ENCODE measurements at regions not wholly inside any gene's neighbourhood (a gene's known extent, or its start where the extent isn't known, plus 50 kb on each side); places are given as distances from the start of the nearest gene placed in this dataset.

DNA sequence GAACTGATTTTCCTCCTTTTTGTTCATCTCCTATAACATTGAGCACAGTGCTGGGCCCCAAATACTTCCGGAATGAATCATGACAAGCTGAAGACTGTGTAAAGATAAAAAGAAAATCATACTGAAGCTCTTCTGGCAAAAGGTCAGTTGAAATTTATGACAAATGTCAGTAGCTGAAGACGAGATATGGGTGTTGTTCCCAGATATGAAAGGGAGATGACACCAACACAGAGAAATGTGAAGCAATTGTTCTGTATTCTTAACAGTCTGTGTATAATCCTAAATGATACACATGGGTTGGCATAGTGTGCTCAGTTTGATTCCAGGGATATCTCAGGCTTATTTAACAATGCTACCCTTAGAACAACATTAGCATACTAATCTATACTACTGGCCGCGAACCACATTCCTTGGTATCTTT is 170.5 kb upstream of the PITX2 start:
- Histone ChIP-seq H3K4me3 (IDR thresholded peaks at IDR 0.05; ENCODE audit: insufficient read depth, low read depth, low read length) (no peak overlapping the region), H3K36me3 (ENCODE audit: insufficient read depth) (no peaks in the 10 kb centered on the region), H2AFZ (ENCODE audit: low read depth) (peak overlapping the region; percentile 39; the same call in 1 of the 2 replicates), H4K20me1 (ENCODE audit: insufficient read depth) (no peaks in the 10 kb centered on the region), H3K27me3 (ENCODE audit: insufficient read depth, low read depth) (no peaks in the 10 kb centered on the region), H3K4me1 (ENCODE audit: low read depth, poor library complexity, severe bottlenecking) (peaks cover 32% of the 10 kb centered on the region), H3K27ac (peak overlapping the region; percentile 36), H3K4me2 (peak overlapping the region; percentile 45), H3K9ac (no peak overlapping the region), H3K79me2 (ENCODE audit: insufficient read depth, low read depth) (no peaks in the 10 kb centered on the region)
- TF ChIP-seq, protein P1, sequence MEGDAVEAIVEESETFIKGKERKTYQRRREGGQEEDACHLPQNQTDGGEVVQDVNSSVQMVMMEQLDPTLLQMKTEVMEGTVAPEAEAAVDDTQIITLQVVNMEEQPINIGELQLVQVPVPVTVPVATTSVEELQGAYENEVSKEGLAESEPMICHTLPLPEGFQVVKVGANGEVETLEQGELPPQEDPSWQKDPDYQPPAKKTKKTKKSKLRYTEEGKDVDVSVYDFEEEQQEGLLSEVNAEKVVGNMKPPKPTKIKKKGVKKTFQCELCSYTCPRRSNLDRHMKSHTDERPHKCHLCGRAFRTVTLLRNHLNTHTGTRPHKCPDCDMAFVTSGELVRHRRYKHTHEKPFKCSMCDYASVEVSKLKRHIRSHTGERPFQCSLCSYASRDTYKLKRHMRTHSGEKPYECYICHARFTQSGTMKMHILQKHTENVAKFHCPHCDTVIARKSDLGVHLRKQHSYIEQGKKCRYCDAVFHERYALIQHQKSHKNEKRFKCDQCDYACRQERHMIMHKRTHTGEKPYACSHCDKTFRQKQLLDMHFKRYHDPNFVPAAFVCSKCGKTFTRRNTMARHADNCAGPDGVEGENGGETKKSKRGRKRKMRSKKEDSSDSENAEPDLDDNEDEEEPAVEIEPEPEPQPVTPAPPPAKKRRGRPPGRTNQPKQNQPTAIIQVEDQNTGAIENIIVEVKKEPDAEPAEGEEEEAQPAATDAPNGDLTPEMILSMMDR (conservative IDR thresholded peaks at IDR 0.05; ENCODE audit: low read depth, low read length), result no peak

DNA sequence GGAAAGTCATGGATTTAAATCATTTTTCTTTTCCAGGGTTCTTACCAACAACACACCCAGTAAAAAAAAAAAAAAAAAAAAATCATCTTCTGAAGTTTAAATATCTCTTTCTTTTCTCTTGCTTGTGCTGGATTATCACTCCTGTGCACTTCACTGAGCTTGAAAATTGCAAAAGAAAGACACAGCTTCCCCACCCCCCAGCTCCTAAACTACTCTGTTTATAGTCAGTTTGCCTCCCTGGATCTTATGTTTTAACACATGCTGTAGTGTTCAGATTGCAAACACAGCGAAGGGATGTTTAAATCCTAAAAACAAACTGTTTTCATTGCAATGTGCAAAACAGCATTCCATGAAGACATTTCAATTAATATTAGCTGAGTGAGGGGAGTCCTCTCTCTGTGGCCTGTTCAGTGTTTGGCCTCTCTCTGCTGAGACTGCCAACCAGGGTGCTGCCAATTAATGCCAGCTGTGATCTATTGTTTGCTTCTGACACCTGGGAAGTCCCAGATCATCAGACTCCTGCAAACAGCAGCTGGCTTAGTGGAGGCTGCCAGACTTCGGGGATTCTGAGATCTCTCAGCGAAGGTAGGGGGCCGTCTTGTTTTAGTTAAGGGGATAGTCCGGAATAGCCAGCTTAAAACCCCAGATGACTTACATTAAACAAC is 171.1 kb upstream of the PITX2 start:
- no peaks in the 10 kb centered on the region for H3K36me3 ChIP-seq (ENCODE audit: insufficient read depth)
- H2AFZ ChIP-seq (ENCODE audit: low read depth), result peak overlapping the region; percentile 39; the same call in 1 of the 2 replicates
- H3K9ac ChIP-seq, result peak overlapping the region; percentile 3; the same call in 1 of the 2 replicates
- H3K79me2 ChIP-seq (ENCODE audit: insufficient read depth, low read depth), result no peaks in the 10 kb centered on the region
- TF ChIP-seq, protein P1 (conservative IDR thresholded peaks at IDR 0.05; ENCODE audit: low read depth, low read length), result no peak
- no peaks in the 10 kb centered on the region for H4K20me1 ChIP-seq (ENCODE audit: insufficient read depth)
- peak overlapping the region; percentile 45 for H3K4me2 ChIP-seq
- H3K27me3 ChIP-seq (ENCODE audit: insufficient read depth, low read depth), result no peaks in the 10 kb centered on the region
- peaks cover 32% of the 10 kb centered on the region for H3K4me1 ChIP-seq (ENCODE audit: low read depth, poor library complexity, severe bottlenecking)
- peak overlapping the region; percentile 36 for H3K27ac ChIP-seq
- H3K4me3 ChIP-seq (IDR thresholded peaks at IDR 0.05; ENCODE audit: insufficient read depth, low read depth, low read length), result no peak overlapping the region

DNA sequence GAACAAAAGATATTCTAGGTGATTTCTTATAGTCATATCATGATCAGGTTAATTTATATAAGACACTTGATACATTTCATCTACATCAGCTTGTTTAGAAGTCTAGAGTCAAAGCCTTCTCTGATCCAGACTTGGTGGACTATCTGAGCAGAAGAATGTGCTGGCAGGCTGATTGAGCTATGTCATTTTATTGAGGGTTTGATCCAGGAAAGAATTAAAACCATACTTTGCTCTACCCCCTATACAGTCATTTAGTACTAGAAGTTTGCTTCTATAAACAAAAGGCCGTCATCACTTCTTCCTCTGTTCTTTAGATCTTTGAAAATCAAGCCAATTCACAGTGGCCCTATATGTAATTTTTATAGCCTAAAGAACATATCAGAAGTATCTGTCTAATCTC is 173.1 kb upstream of the PITX2 start:
- no peak overlapping the region for H3K4me2 ChIP-seq
- H2AFZ ChIP-seq (ENCODE audit: low read depth), result no peak overlapping the region
- H3K4me1 ChIP-seq (ENCODE audit: low read depth, poor library complexity, severe bottlenecking), result peaks cover 32% of the 10 kb centered on the region
- H4K20me1 ChIP-seq (ENCODE audit: insufficient read depth), result no peaks in the 10 kb centered on the region
- H3K27ac ChIP-seq, result no peak overlapping the region
- no peaks in the 10 kb centered on the region for H3K36me3 ChIP-seq (ENCODE audit: insufficient read depth)
- TF ChIP-seq, protein P1 (conservative IDR thresholded peaks at IDR 0.05; ENCODE audit: low read depth, low read length), result no peak
- no peaks in the 10 kb centered on the region for H3K79me2 ChIP-seq (ENCODE audit: insufficient read depth, low read depth)
- H3K9ac ChIP-seq, result no peak overlapping the region
- H3K27me3 ChIP-seq (ENCODE audit: insufficient read depth, low read depth), result no peaks in the 10 kb centered on the region
- H3K4me3 ChIP-seq (IDR thresholded peaks at IDR 0.05; ENCODE audit: insufficient read depth, low read depth, low read length), result no peak overlapping the region

DNA sequence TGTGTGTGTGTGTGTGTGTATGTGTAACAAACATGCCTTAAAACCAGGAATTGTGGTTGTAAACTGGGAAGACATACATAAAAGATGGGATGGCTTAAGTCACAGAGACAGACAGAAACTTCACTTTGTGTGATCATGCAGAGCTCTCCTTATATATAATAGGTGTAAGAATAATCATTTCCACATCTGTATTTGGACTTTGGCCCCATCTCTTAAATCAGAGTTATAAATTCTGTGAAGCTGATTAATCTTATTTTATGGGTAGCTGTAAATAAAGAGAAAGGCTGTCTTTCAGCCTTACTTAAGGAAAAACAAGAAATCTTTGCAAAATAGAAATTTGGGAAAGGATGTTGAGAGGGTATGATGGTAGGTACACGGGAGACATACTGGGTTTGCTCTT is 174.6 kb upstream of the PITX2 start:
- TF ChIP-seq, protein P1 (conservative IDR thresholded peaks at IDR 0.05; ENCODE audit: low read depth, low read length), result no peak
- Histone ChIP-seq H3K27me3 (ENCODE audit: insufficient read depth, low read depth) (no peaks in the 10 kb centered on the region), H4K20me1 (ENCODE audit: insufficient read depth) (no peaks in the 10 kb centered on the region), H3K4me2 (no peak overlapping the region), H2AFZ (ENCODE audit: low read depth) (no peak overlapping the region), H3K4me3 (IDR thresholded peaks at IDR 0.05; ENCODE audit: insufficient read depth, low read depth, low read length) (no peak overlapping the region), H3K9ac (no peak overlapping the region), H3K27ac (no peak overlapping the region), H3K36me3 (ENCODE audit: insufficient read depth) (no peaks in the 10 kb centered on the region), H3K79me2 (ENCODE audit: insufficient read depth, low read depth) (no peaks in the 10 kb centered on the region), H3K4me1 (ENCODE audit: low read depth, poor library complexity, severe bottlenecking) (peaks cover 32% of the 10 kb centered on the region)
